ENCODE measurements at regions not wholly inside any gene's neighbourhood (a gene's known extent, or its start where the extent isn't known, plus 50 kb on each side); places are given as distances from the start of the nearest gene placed in this dataset.

GRCh38 chr17:55607731-55608341 is 96.6 kb upstream of the SMIM36 start:
- no peak overlapping the region for H3K4me3 Mint-ChIP-seq
- Histone ChIP-seq H3K4me1 (ENCODE audit: control insufficient read depth, insufficient read depth, low read length) (no peaks in the 10 kb centered on the region), H3K9me3 (ENCODE audit: control insufficient read depth, insufficient read depth, low read length) (no peaks in the 10 kb centered on the region), H3K36me3 (ENCODE audit: control insufficient read depth, insufficient read depth, low read length) (no peaks in the 10 kb centered on the region), H3K4me3 (ENCODE audit: low read length) (no peak overlapping the region), H3K27me3 (ENCODE audit: control insufficient read depth, insufficient read depth, low read length) (no peaks in the 10 kb centered on the region), H3K27ac (ENCODE audit: low read length) (no peak overlapping the region)
- no peak for ATAC-seq
- TF ChIP-seq CTCF (IDR thresholded peaks at IDR 0.05) = no peak
- DNase-seq = no peak
- no peaks in the 10 kb centered on the region for H3K4me1 Mint-ChIP-seq
- H3K9me3 Mint-ChIP-seq = no peaks in the 10 kb centered on the region
- intact Hi-C loops (cut with micrococcal nuclease) = no loop called here
- H3K27ac Mint-ChIP-seq = no peak overlapping the region
- H3K36me3 Mint-ChIP-seq = no peaks in the 10 kb centered on the region
- H3K27me3 Mint-ChIP-seq (ENCODE audit: low read depth in 2 of 2) = no peaks in the 10 kb centered on the region
- WGBS (ENCODE audit: insufficient coverage) = 60% methylated on average over 1 of the region's 2 CpGs

- Mint-ChIP-seq H3K9me3 (no peaks in the 10 kb centered on the region), H3K36me3 (no peaks in the 10 kb centered on the region), H3K27ac (no peak overlapping the region), H3K27me3 (ENCODE audit: low read depth in 2 of 2) (no peaks in the 10 kb centered on the region), H3K4me3 (no peak overlapping the region), H3K4me1 (no peaks in the 10 kb centered on the region)
- no peak for TF ChIP-seq CTCF (IDR thresholded peaks at IDR 0.05)
- Histone ChIP-seq H3K4me3 (ENCODE audit: low read length) (no peak overlapping the region), H3K27ac (ENCODE audit: low read length) (no peak overlapping the region), H3K4me1 (ENCODE audit: control insufficient read depth, insufficient read depth, low read length) (no peaks in the 10 kb centered on the region), H3K9me3 (ENCODE audit: control insufficient read depth, insufficient read depth, low read length) (no peaks in the 10 kb centered on the region), H3K27me3 (ENCODE audit: control insufficient read depth, insufficient read depth, low read length) (no peaks in the 10 kb centered on the region), H3K36me3 (ENCODE audit: control insufficient read depth, insufficient read depth, low read length) (no peaks in the 10 kb centered on the region)
- 83% methylated on average over 1 of the region's 1 CpG for WGBS (ENCODE audit: insufficient coverage)
- no peak for DNase-seq
- intact Hi-C loops (cut with micrococcal nuclease) = no loop called here
- no peak for ATAC-seq
These were observed 95.2 kb upstream of the SMIM36 start for GRCh38 chr17:55606488-55606815.

GRCh38 chr17:55605705-55606487 is 94.6 kb upstream of the SMIM36 start:
- H3K9me3 ChIP-seq (ENCODE audit: control insufficient read depth, insufficient read depth, low read length) = no peaks in the 10 kb centered on the region

More at GRCh38 chr17:55605705-55606487, 94.6 kb upstream of the SMIM36 start:
- WGBS (ENCODE audit: insufficient coverage) = 77% methylated on average over 2 of the region's 4 CpGs
- Mint-ChIP-seq H3K9me3 (peaks cover 0 to 2% of the 10 kb centered on the region in 2 donors), H3K4me1 (no peaks in the 10 kb centered on the region), H3K27ac (no peak overlapping the region), H3K4me3 (no peak overlapping the region), H3K27me3 (ENCODE audit: low read depth in 2 of 2) (no peaks in the 10 kb centered on the region), H3K36me3 (no peaks in the 10 kb centered on the region)
- ATAC-seq = no peak
- no peaks in the 10 kb centered on the region for H3K27me3 ChIP-seq (ENCODE audit: control insufficient read depth, insufficient read depth, low read length)
- H3K4me1 ChIP-seq (ENCODE audit: control insufficient read depth, insufficient read depth, low read length) = no peaks in the 10 kb centered on the region
- H3K27ac ChIP-seq (ENCODE audit: low read length) = no peak overlapping the region
- no peak for DNase-seq
- H3K4me3 ChIP-seq (ENCODE audit: low read length) = no peak overlapping the region
- H3K36me3 ChIP-seq (ENCODE audit: control insufficient read depth, insufficient read depth, low read length) = no peaks in the 10 kb centered on the region
- intact Hi-C loops (cut with micrococcal nuclease) = no loop called here
- no peak for TF ChIP-seq CTCF (IDR thresholded peaks at IDR 0.05)
